CD4-positive, alpha-beta T cell (primary cell): ENCODE measurements at regions not wholly inside any gene's neighbourhood (a gene's known extent, or its start where the extent isn't known, plus 50 kb on each side); places are given as distances from the start of the nearest gene placed in this dataset.

Experiments
- ATAC-seq: fragments of 200-7000 bp; cut with Tn5 transposase; one replicate; pipeline ENCODE4 v1.10.0; 2022; ENCODE audit warnings: mild to moderate bottlenecking; ENCODE audit not compliant: poor library complexity
- CTCF ChIA-PET: fragments of 350-600 bp; sonication (Branson Sonifier 250); formaldehyde crosslinking; loops from one replicate; lab custom pipeline; 2021; ENCODE audit warnings: antibody characterized with exemption, inconsistent platforms; lab: Charles Lee
- POLR2A ChIA-PET: fragments of 350-600 bp; sonication (Branson Sonifier 250); formaldehyde crosslinking; loops from one replicate; lab custom pipeline; 2021; ENCODE audit warnings: antibody characterized with exemption, inconsistent platforms; lab: Charles Lee
- DNase-seq, 14 experiments: peaks; one replicate each; pipeline ENCODE4 v3.0.0-alpha.2; 2013 to 2020; ENCODE audit warnings: mixed read lengths in 2 of 14
- H3K27ac ChIP-seq, 2 donors: one replicate each; pipeline versions ENCODE4 v1.5.1 to v1.7.0; 2013; ENCODE audit warnings: low read length in 2 of 2, low read depth in 1 of 2, mild to moderate bottlenecking in 1 of 2
- H3K27me3 ChIP-seq, 2 experiments: 1 replicate in 1 of 2; 2 replicates in 1 of 2; pipeline versions ENCODE4 v1.6.1 to v1.7.0; 2013; ENCODE audit warnings: low read length in 2 of 2, control low read depth in 1 of 2, mild to moderate bottlenecking in 1 of 2, moderate library complexity in 1 of 2; ENCODE audit not compliant: insufficient read depth in 2 of 2, control insufficient read depth in 1 of 2
- H3K36me3 ChIP-seq: one replicate; pipeline ENCODE4 v1.6.1; 2013; ENCODE audit warnings: low read length, control low read depth; ENCODE audit not compliant: insufficient read depth
- H3K4me1 ChIP-seq: one replicate; pipeline ENCODE4 v1.6.1; 2013; ENCODE audit warnings: low read length, control low read depth; ENCODE audit not compliant: insufficient read depth
- H3K4me3 ChIP-seq: one replicate; pipeline ENCODE4 v1.5.1; 2013; ENCODE audit warnings: mild to moderate bottlenecking, low read length, moderate library complexity
- H3K9me3 ChIP-seq, 2 experiments: 1 replicate in 1 of 2; 2 replicates in 1 of 2; pipeline versions ENCODE4 v1.6.1 to v1.7.0; 2013; ENCODE audit warnings: low read length in 2 of 2, mild to moderate bottlenecking in 2 of 2, control low read depth in 1 of 2, moderate library complexity in 1 of 2; ENCODE audit not compliant: control insufficient read depth in 1 of 2, insufficient read depth in 1 of 2
- H3K27ac Mint-ChIP-seq: one replicate; pipeline ENCODE4 v1.8.0; 2020; ENCODE audit warnings: mixed read lengths
- H3K27me3 Mint-ChIP-seq: one replicate; pipeline ENCODE4 v1.8.0; 2021; ENCODE audit warnings: mixed read lengths
- H3K36me3 Mint-ChIP-seq: one replicate; pipeline ENCODE4 v1.8.0; 2021; ENCODE audit warnings: low read depth, mixed read lengths
- H3K4me1 Mint-ChIP-seq: one replicate; pipeline ENCODE4 v1.8.0; 2021; ENCODE audit warnings: low read depth, mixed read lengths
- H3K4me3 Mint-ChIP-seq: one replicate; pipeline ENCODE4 v1.8.0; 2020; ENCODE audit warnings: mild to moderate bottlenecking, mixed read lengths
- H3K9me3 Mint-ChIP-seq: one replicate; pipeline ENCODE4 v1.8.0; 2020; ENCODE audit warnings: mixed read lengths
- intact Hi-C, 2 experiments: fragments of 100-400 bp; cut with DNase I in 1 of 2; cut with micrococcal nuclease in 1 of 2; formaldehyde crosslinking; loops; one replicate each; pipeline versions ENCODE4 v1.15.1 to v1.9.0; 2023 to 2025; cut with DNase I, micrococcal nuclease
- TF ChIP-seq, protein P1 (sequence below): fragments of 200-600 bp; IDR thresholded peaks from one replicate; pipeline ENCODE4 v1.8.0; 2022; ENCODE audit warnings: antibody characterized with exemption, mild to moderate bottlenecking

DNA sequence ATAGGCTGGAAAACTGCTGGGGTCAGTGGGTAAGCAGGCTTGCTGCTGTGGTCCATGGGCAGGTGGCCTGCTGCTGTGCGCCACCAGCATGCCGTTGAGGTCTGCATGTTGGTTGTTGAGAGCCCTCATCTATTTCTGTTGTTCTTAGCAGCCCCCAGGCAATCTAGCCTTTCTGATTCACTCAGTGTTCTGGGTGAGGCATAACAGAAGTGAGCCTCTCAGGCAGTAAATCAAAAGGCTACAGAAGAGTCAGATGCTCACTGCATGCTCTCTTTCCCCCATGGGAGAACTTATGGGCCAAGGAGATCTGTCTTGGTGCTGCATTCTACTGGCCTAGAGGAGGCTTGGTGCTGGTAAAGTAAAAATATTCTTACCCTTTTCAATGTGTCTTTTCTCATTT, 67.8 kb upstream of the ATP10A start:
- H3K9me3 Mint-ChIP-seq: peaks cover 9% of the 10 kb centered on the region
- H3K27ac Mint-ChIP-seq: no peak overlapping the region
- H3K4me3 ChIP-seq: no peak overlapping the region
- H3K36me3 ChIP-seq: no peaks in the 10 kb centered on the region
- ChIA-PET CTCF (no interaction called here), POLR2A (no interaction called here)
- TF ChIP-seq, protein P1, sequence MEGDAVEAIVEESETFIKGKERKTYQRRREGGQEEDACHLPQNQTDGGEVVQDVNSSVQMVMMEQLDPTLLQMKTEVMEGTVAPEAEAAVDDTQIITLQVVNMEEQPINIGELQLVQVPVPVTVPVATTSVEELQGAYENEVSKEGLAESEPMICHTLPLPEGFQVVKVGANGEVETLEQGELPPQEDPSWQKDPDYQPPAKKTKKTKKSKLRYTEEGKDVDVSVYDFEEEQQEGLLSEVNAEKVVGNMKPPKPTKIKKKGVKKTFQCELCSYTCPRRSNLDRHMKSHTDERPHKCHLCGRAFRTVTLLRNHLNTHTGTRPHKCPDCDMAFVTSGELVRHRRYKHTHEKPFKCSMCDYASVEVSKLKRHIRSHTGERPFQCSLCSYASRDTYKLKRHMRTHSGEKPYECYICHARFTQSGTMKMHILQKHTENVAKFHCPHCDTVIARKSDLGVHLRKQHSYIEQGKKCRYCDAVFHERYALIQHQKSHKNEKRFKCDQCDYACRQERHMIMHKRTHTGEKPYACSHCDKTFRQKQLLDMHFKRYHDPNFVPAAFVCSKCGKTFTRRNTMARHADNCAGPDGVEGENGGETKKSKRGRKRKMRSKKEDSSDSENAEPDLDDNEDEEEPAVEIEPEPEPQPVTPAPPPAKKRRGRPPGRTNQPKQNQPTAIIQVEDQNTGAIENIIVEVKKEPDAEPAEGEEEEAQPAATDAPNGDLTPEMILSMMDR: no peak
- H3K27ac ChIP-seq: no peak overlapping the region
- H3K4me3 Mint-ChIP-seq: no peak overlapping the region
- DNase-seq (no peak), ATAC-seq (no peak)
- peaks cover 0 to 2% of the 10 kb centered on the region in 2 experiments for H3K27me3 ChIP-seq
- peaks cover 10% of the 10 kb centered on the region for H3K4me1 ChIP-seq
- peaks cover 4% of the 10 kb centered on the region for H3K4me1 Mint-ChIP-seq
- peaks cover 0 to 3% of the 10 kb centered on the region in 2 experiments for H3K9me3 ChIP-seq
- intact Hi-C loops: loop anchor here in 1 of 2 experiments (10.0 kb wide), 3 partner anchors 76 to 426 kb away; no protein-coding TSS in a partner anchor
- peaks cover 15% of the 10 kb centered on the region for H3K27me3 Mint-ChIP-seq
- H3K36me3 Mint-ChIP-seq: no peaks in the 10 kb centered on the region
